H1 (cell line): ENCODE measurements at regions not wholly inside any gene's neighbourhood (a gene's known extent, or its start where the extent isn't known, plus 50 kb on each side); places are given as distances from the start of the nearest gene placed in this dataset.

Experiments used
- BCL11A ChIP-seq, 2 experiments: IDR thresholded peaks; one replicate each; pipeline ENCODE4 v1.6.1; 2011; ENCODE audit warnings: low read depth in 2 of 2, low read length in 2 of 2, mild to moderate bottlenecking in 2 of 2
- CHD7 ChIP-seq: fragments of 300-600 bp; sonication (generic); IDR thresholded peaks from 2 replicates; pipeline ENCODE4 v1.7.1; 2012; ENCODE audit warnings: low read length, moderate library complexity, mild to moderate bottlenecking, inconsistent platforms; ENCODE audit not compliant: insufficient replicate concordance
- KDM1A ChIP-seq: fragments of 200-600, 300-600 bp; sonication (generic); IDR thresholded peaks from 2 replicates; pipeline ENCODE4 v1.7.1; 2016; ENCODE audit warnings: mild to moderate bottlenecking, low read length, borderline replicate concordance
- MAFK ChIP-seq: IDR thresholded peaks from 2 replicates; pipeline ENCODE4 v1.6.1; 2012; ENCODE audit warnings: low read depth, mild to moderate bottlenecking, improper control_type of control experiment, low read length
- POLR2AphosphoS5 ChIP-seq: IDR thresholded peaks from 2 replicates; pipeline ENCODE4 v1.6.1; 2011; ENCODE audit warnings: low read depth, low read length
- RBBP5 ChIP-seq: IDR thresholded peaks from 2 replicates; pipeline ENCODE4 v1.7.1; 2012; ENCODE audit warnings: low read depth, mild to moderate bottlenecking, inconsistent platforms, low read length, moderate library complexity, borderline replicate concordance
- SP4 ChIP-seq: IDR thresholded peaks from 2 replicates; pipeline ENCODE4 v1.6.1; 2012; ENCODE audit warnings: low read length, inconsistent platforms
- TF ChIP-seq, protein P1 (sequence below): IDR thresholded peaks from 2 replicates; pipeline ENCODE4 v1.6.1; 2012; ENCODE audit warnings: inconsistent platforms
- TF ChIP-seq, protein P2 (sequence below), 3 experiments: IDR thresholded peaks; 1 replicate in 2 of 3; 2 replicates in 1 of 3; pipeline versions ENCODE4 v1.5.1 to v1.6.1; 2011; ENCODE audit warnings: low read length in 3 of 3, mild to moderate bottlenecking in 3 of 3, inconsistent platforms in 2 of 3, low read depth in 1 of 3, moderate library complexity in 1 of 3; ENCODE audit not compliant: insufficient read depth in 1 of 3; ENCODE audit errors: control extremely low read depth in 1 of 3

DNA sequence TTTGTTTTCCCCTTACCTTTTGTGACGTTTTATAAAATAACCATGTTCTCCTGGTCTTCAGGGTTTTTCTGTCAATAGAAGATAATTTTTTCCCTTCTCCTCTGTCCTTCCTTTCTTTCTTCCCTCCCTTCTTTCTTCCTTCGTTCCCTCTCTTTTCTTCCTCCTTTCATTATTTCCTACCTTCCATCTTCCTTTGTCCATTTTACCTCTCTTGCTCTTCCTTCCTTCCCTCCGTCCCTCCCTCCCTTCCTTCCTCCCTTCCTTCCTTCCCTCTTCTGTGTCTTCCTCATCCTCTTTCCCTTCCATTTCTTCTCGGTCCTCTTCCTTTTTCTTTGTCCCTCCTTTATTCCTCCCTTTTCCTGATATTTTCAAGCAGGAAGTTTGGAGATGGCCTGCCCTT, 128.2 kb downstream of the TEX36 start (continued):
- TF ChIP-seq CHD7 (no peak), MAFK (no peak), KDM1A (no peak), SP4 (no peak), POLR2AphosphoS5 (no peak), RBBP5 (no peak), BCL11A (IDR thresholded peaks at IDR 0.05; ENCODE audit: low read depth in 2 of 2, low read length in 2 of 2) (no peak)
- TF ChIP-seq, protein P1, sequence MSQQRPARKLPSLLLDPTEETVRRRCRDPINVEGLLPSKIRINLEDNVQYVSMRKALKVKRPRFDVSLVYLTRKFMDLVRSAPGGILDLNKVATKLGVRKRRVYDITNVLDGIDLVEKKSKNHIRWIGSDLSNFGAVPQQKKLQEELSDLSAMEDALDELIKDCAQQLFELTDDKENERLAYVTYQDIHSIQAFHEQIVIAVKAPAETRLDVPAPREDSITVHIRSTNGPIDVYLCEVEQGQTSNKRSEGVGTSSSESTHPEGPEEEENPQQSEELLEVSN, result no peak
- TF ChIP-seq, protein P2, sequence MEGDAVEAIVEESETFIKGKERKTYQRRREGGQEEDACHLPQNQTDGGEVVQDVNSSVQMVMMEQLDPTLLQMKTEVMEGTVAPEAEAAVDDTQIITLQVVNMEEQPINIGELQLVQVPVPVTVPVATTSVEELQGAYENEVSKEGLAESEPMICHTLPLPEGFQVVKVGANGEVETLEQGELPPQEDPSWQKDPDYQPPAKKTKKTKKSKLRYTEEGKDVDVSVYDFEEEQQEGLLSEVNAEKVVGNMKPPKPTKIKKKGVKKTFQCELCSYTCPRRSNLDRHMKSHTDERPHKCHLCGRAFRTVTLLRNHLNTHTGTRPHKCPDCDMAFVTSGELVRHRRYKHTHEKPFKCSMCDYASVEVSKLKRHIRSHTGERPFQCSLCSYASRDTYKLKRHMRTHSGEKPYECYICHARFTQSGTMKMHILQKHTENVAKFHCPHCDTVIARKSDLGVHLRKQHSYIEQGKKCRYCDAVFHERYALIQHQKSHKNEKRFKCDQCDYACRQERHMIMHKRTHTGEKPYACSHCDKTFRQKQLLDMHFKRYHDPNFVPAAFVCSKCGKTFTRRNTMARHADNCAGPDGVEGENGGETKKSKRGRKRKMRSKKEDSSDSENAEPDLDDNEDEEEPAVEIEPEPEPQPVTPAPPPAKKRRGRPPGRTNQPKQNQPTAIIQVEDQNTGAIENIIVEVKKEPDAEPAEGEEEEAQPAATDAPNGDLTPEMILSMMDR (IDR thresholded peaks at IDR 0.05; ENCODE audit: control extremely low read depth in 1 of 3, insufficient read depth in 1 of 3, low read depth in 1 of 3, low read length in 3 of 3), result no peak
